ENCODE measurements at regions not wholly inside any gene's neighbourhood (a gene's known extent, or its start where the extent isn't known, plus 50 kb on each side); places are given as distances from the start of the nearest gene placed in this dataset.

GRCh38 chr1:56194701-56195300 lies 384.6 kb downstream of the PLPP3 start:
- Histone ChIP-seq H4K20me1 (ENCODE audit: insufficient read depth) (no peaks in the 10 kb centered on the region), H3K4me1 (replicated peaks; ENCODE audit: insufficient read depth) (no peaks in the 10 kb centered on the region), H3K4me2 (no peak overlapping the region), H3K9me2 (ENCODE audit: insufficient read depth) (0 out of 2 replicates have a peak, but pooled peaks cover 3% of the 10 kb centered on the region), H3K36me3 (ENCODE audit: low read depth) (no peaks in the 10 kb centered on the region), H3F3A (ENCODE audit: insufficient read depth, low read depth) (no peaks in the 10 kb centered on the region), H3K27me3 (ENCODE audit: insufficient read depth, low read depth) (no peaks in the 10 kb centered on the region), H3K9me3 (ENCODE audit: insufficient read depth, low read depth) (no peaks in the 10 kb centered on the region), H3K4me3 (no peak overlapping the region), H3K27ac (no peak overlapping the region), H3K79me2 (ENCODE audit: low read depth) (no peaks in the 10 kb centered on the region), H2AFZ (no peak overlapping the region)
- POLR2A ChIA-PET (ENCODE audit: unreplicated experiment): no interaction called here
- no peak for DNase-seq
- no TSS peak for BruUV-seq (replicated peaks)
- intact Hi-C loops (cut with micrococcal nuclease; ENCODE audit: unreplicated experiment): no loop called here
- TF ChIP-seq CTCF (conservative IDR thresholded peaks at IDR 0.05): no peak
- no peak for TF ChIP-seq EZH2 (IDR thresholded peaks at IDR 0.05; ENCODE audit: low read depth)
- CTCF ChIA-PET: no interaction called here

- TF ChIP-seq CTCF (conservative IDR thresholded peaks at IDR 0.05): no peak
- TF ChIP-seq EZH2 (IDR thresholded peaks at IDR 0.05; ENCODE audit: low read depth): no peak
- Histone ChIP-seq H3K79me2 (ENCODE audit: low read depth) (no peaks in the 10 kb centered on the region), H3K36me3 (ENCODE audit: low read depth) (no peaks in the 10 kb centered on the region), H3K4me1 (replicated peaks; ENCODE audit: insufficient read depth) (no peaks in the 10 kb centered on the region), H3K4me3 (no peak overlapping the region), H3K9me3 (ENCODE audit: insufficient read depth, low read depth) (no peaks in the 10 kb centered on the region), H4K20me1 (ENCODE audit: insufficient read depth) (no peaks in the 10 kb centered on the region), H3F3A (ENCODE audit: insufficient read depth, low read depth) (no peaks in the 10 kb centered on the region), H3K4me2 (no peak overlapping the region), H3K27ac (no peak overlapping the region), H3K27me3 (ENCODE audit: insufficient read depth, low read depth) (no peaks in the 10 kb centered on the region), H2AFZ (no peak overlapping the region), H3K9me2 (ENCODE audit: insufficient read depth) (0 out of 2 replicates have a peak, but pooled peaks cover 3% of the 10 kb centered on the region)
- intact Hi-C loops (cut with micrococcal nuclease; ENCODE audit: unreplicated experiment): no loop called here
- no peak for DNase-seq
- ChIA-PET POLR2A (ENCODE audit: unreplicated experiment) (no interaction called here), CTCF (no interaction called here)
- no TSS peak for BruUV-seq (replicated peaks)
Observed at GRCh38 chr1:56193656-56194055, 385.7 kb downstream of the PLPP3 start.

GRCh38 chr1:56191369-56191768 lies 388.0 kb downstream of the PLPP3 start:
- H3K4me2 ChIP-seq: no peak overlapping the region
- no peaks in the 10 kb centered on the region for H3K36me3 ChIP-seq (ENCODE audit: low read depth)
- TF ChIP-seq CTCF (conservative IDR thresholded peaks at IDR 0.05) (no peak), EZH2 (IDR thresholded peaks at IDR 0.05; ENCODE audit: low read depth) (no peak)
- H3K79me2 ChIP-seq (ENCODE audit: low read depth): no peaks in the 10 kb centered on the region
- H3F3A ChIP-seq (ENCODE audit: insufficient read depth, low read depth): no peaks in the 10 kb centered on the region
- no peaks in the 10 kb centered on the region for H4K20me1 ChIP-seq (ENCODE audit: insufficient read depth)
- 0 out of 2 replicates have a peak, but pooled peaks cover 3% of the 10 kb centered on the region for H3K9me2 ChIP-seq (ENCODE audit: insufficient read depth)
- POLR2A ChIA-PET (ENCODE audit: unreplicated experiment): no interaction called here
- CTCF ChIA-PET: no interaction called here
- no peaks in the 10 kb centered on the region for H3K9me3 ChIP-seq (ENCODE audit: insufficient read depth, low read depth)
- no peaks in the 10 kb centered on the region for H3K4me1 ChIP-seq (replicated peaks; ENCODE audit: insufficient read depth)
- BruUV-seq (replicated peaks): no TSS peak
- H3K27me3 ChIP-seq (ENCODE audit: insufficient read depth, low read depth): no peaks in the 10 kb centered on the region
- intact Hi-C loops (cut with micrococcal nuclease; ENCODE audit: unreplicated experiment): no loop called here
- no peak overlapping the region for H2AFZ ChIP-seq
- DNase-seq: no peak
- no peak overlapping the region for H3K27ac ChIP-seq
- no peak overlapping the region for H3K4me3 ChIP-seq
